Pancreas (tissue), 10 donors: ENCODE measurements at regions not wholly inside any gene's neighbourhood (a gene's known extent, or its start where the extent isn't known, plus 50 kb on each side); places are given as distances from the start of the nearest gene placed in this dataset.

ENCODE experiments used
- ATAC-seq, 4 donors: fragments of 200-7000 bp; cut with Tn5 transposase; one replicate each; pipeline versions ENCODE4 v1.8.0 to v1.9.1; 2020; ENCODE audit warnings: mild to moderate bottlenecking in 4 of 4, moderate library complexity in 4 of 4
- DNase-seq, 6 donors: peaks; one replicate each; pipeline ENCODE4 v3.0.0-alpha.2; 2020
- FAIRE-seq: peaks from 2 replicates; lab custom pipeline; 2012; peaks lifted over from hg19 to GRCh38; lab: Jason Lieb, UNC
- H3K27ac ChIP-seq, 4 donors: fragments of 200-600 bp; sonication (generic); 1 replicate in 3 of 4; 2 replicates in 1 of 4; pipeline versions ENCODE4 v1.5.0 to v1.8.0; 2020
- H3K27me3 ChIP-seq, 4 donors: fragments of 200-600 bp; one replicate each; pipeline ENCODE4 v1.8.0; 2021
- H3K36me3 ChIP-seq, 3 donors: fragments of 200-600 bp; sonication (generic) in 1 of 3; one replicate each; pipeline versions ENCODE4 v1.5.0 to v1.8.0; 2020 to 2021
- H3K4me1 ChIP-seq, 3 donors: fragments of 200-600 bp; one replicate each; pipeline ENCODE4 v1.8.0; 2021
- H3K4me3 ChIP-seq, 4 donors: fragments of 200-600 bp; sonication (generic) in 2 of 4; one replicate each; pipeline versions ENCODE4 v1.5.0 to v1.8.0; 2020 to 2021
- H3K9me3 ChIP-seq, 4 donors: fragments of 200-600 bp; one replicate each; pipeline ENCODE4 v1.8.0; 2021
- CTCF ChIP-seq, 4 donors: fragments of 200-600 bp; sonication (generic) in 3 of 4; IDR thresholded peaks; one replicate each; pipeline versions ENCODE4 v1.5.0 to v1.8.0; 2021; ENCODE audit warnings: antibody characterized with exemption in 4 of 4
- WGBS, 2 donors: extraction: QIAGEN DNeasy Blood & Tissue Kit; methylation state at CpG; one replicate each; pipeline ENCODE4 v1.1.7; 2013; 5-methylcytosine and 5-hydroxymethylcytosine counted together
- intact Hi-C, 3 donors: fragments of 100-400 bp; cut with DNase I; formaldehyde crosslinking; loops; one replicate each; pipeline versions ENCODE4 v1.11.1 to v1.14.2; 2022
- donor health status: healthy with polysubstance abuse.
- donor health status: DM: no; HTN: no; CAD: no; lungs with moderate emphysema.
- donor health status: DM: no; HTN: no; CAD: no.
- donor health status: control.
- donor health status: control.
- donor health status: Bipolar disorder and iron deficiency.
- donor health status: DM: yes; HTN: yes; CAD: no.
- donor health status: DM: no; HTN: no; CAD: no.
- donor health status: DM: no; HTN: no; CAD: no.
- donor health status: DM: yes; HTN: yes; CAD: no.

- TF ChIP-seq CTCF (IDR thresholded peaks at IDR 0.05) = no peak
- FAIRE-seq (no peak), ATAC-seq (no peak), DNase-seq (no peak)
- Histone ChIP-seq H3K9me3 (no peaks in the 10 kb centered on the region), H3K27me3 (no peaks in the 10 kb centered on the region), H3K36me3 (no peaks in the 10 kb centered on the region), H3K4me1 (no peaks in the 10 kb centered on the region), H3K4me3 (no peak overlapping the region), H3K27ac (no peak overlapping the region)
- intact Hi-C loops = no loop called here
- WGBS, 2 donors = 91 to 93% methylated on average over 4 of the region's 4 CpGs
These were observed 50.1 kb downstream of the GCNT4 start for GRCh38 chr5:75002271-75002670.

- Histone ChIP-seq H3K36me3 (no peaks in the 10 kb centered on the region), H3K9me3 (no peaks in the 10 kb centered on the region), H3K27me3 (no peaks in the 10 kb centered on the region), H3K27ac (no peak overlapping the region), H3K4me1 (peaks cover 0 to 7% (median 5%) of the 10 kb centered on the region in 3 donors), H3K4me3 (no peak overlapping the region)
- no peak for TF ChIP-seq CTCF (IDR thresholded peaks at IDR 0.05)
- no peak for DNase-seq
- no peak for ATAC-seq
- intact Hi-C loops = no loop called here
- WGBS, 2 donors = 95 to 96% methylated on average over 1 of the region's 1 CpG
- no peak for FAIRE-seq
These were observed 56.4 kb downstream of the GCNT4 start for GRCh38 chr5:74995926-74996325.

- ATAC-seq (peak in 1 of 4 donors; percentile 20), DNase-seq (no peak), FAIRE-seq (no peak)
- intact Hi-C loops = no loop called here
- WGBS, 2 donors = 55 to 56% methylated on average over 2 of the region's 2 CpGs
- Histone ChIP-seq H3K4me1 (peaks cover 0 to 7% (median 5%) of the 10 kb centered on the region in 3 donors), H3K27ac (no peak overlapping the region), H3K27me3 (no peaks in the 10 kb centered on the region), H3K36me3 (no peaks in the 10 kb centered on the region), H3K9me3 (no peaks in the 10 kb centered on the region), H3K4me3 (no peak overlapping the region)
- no peak for TF ChIP-seq CTCF (IDR thresholded peaks at IDR 0.05)
These were observed 57.5 kb downstream of the GCNT4 start for GRCh38 chr5:74994826-74995225.

GRCh38 chr5:74993743-74994142 is 58.6 kb downstream of the GCNT4 start:
- no peaks in the 10 kb centered on the region for H3K9me3 ChIP-seq
- intact Hi-C loops = no loop called here
- peak; percentile 86 to 95 (median 92) for ATAC-seq
- DNase-seq = peak in 4 of 6 donors; percentile 29 to 36 (median 33)
- no peak overlapping the region for H3K27ac ChIP-seq
- H3K4me3 ChIP-seq = no peak overlapping the region
- no peak for TF ChIP-seq CTCF (IDR thresholded peaks at IDR 0.05)
- H3K36me3 ChIP-seq = no peaks in the 10 kb centered on the region
- H3K4me1 ChIP-seq = peaks cover 0 to 7% (median 5%) of the 10 kb centered on the region in 3 donors
- no peaks in the 10 kb centered on the region for H3K27me3 ChIP-seq
- 38 to 51% methylated on average over 4 of the region's 4 CpGs for WGBS, 2 donors
- FAIRE-seq = no peak

- Histone ChIP-seq H3K4me3 (no peak overlapping the region), H3K27me3 (no peaks in the 10 kb centered on the region), H3K27ac (no peak overlapping the region), H3K9me3 (no peaks in the 10 kb centered on the region), H3K4me1 (peaks cover 0 to 7% (median 5%) of the 10 kb centered on the region in 3 donors), H3K36me3 (no peaks in the 10 kb centered on the region)
- FAIRE-seq (no peak), ATAC-seq (no peak), DNase-seq (no peak)
- intact Hi-C loops = no loop called here
- no peak for TF ChIP-seq CTCF (IDR thresholded peaks at IDR 0.05)
- WGBS, 2 donors = 80% methylated on average over 4 of the region's 4 CpGs
These were observed 59.6 kb downstream of the GCNT4 start for GRCh38 chr5:74992791-74993190.
